GM19467 (cell line): ENCODE measurements at regions not wholly inside any gene's neighbourhood (a gene's known extent, or its start where the extent isn't known, plus 50 kb on each side); places are given as distances from the start of the nearest gene placed in this dataset.
"Not testable (repeated sequence)": the region's sequence is repeated elsewhere in the genome, so short reads cannot be mapped to it uniquely, and the experiment has no call there.

Experiments used
- ATAC-seq: cut with Tn5 transposase; IDR thresholded peaks from one replicate; pipeline ENCODE4 v1.9.1; 2021; ENCODE audit warnings: mild to moderate bottlenecking, moderate library complexity; ENCODE audit not compliant: unreplicated experiment

- no peak for ATAC-seq
Observed at GRCh38 chr7:80082213-80082612, 52.4 kb upstream of the GNAI1 start.

GRCh38 chr7:80078886-80079285 is 55.7 kb upstream of the GNAI1 start:
- ATAC-seq = no peak

- ATAC-seq = no peak
Observed at GRCh38 chr7:80078159-80078731, 56.4 kb upstream of the GNAI1 start.

- no peak for ATAC-seq
Observed at GRCh38 chr7:80070391-80070790, 64.2 kb upstream of the GNAI1 start.

GRCh38 chr7:80066639-80067038 is 68.0 kb upstream of the GNAI1 start:
- no peak for ATAC-seq

- no peak for ATAC-seq
Observed at GRCh38 chr7:80063834-80064233, 70.8 kb upstream of the GNAI1 start.

GRCh38 chr7:80060218-80060806 is 74.3 kb upstream of the GNAI1 start:
- ATAC-seq = no peak

GRCh38 chr7:80057488-80057887 is 77.1 kb upstream of the GNAI1 start:
- ATAC-seq = no peak

- no peak for ATAC-seq
Observed at GRCh38 chr7:80054356-80054755, 80.3 kb upstream of the GNAI1 start.

GRCh38 chr7:80053124-80053523 is 81.5 kb upstream of the GNAI1 start:
- no peak for ATAC-seq

GRCh38 chr7:80047856-80048459 is 86.7 kb upstream of the GNAI1 start:
- ATAC-seq = no peak

- ATAC-seq = no peak
Observed at GRCh38 chr7:80047032-80047431, 87.6 kb upstream of the GNAI1 start.

GRCh38 chr7:80044796-80045195 is 89.8 kb upstream of the GNAI1 start:
- no peak for ATAC-seq

GRCh38 chr7:80040752-80041151 is 93.9 kb upstream of the GNAI1 start:
- no peak for ATAC-seq

- no peak for ATAC-seq
Observed at GRCh38 chr7:80040335-80040734, 94.3 kb upstream of the GNAI1 start.

GRCh38 chr7:80039251-80039884 is 95.3 kb upstream of the GNAI1 start:
- ATAC-seq = no peak

GRCh38 chr7:80037689-80038088 is 96.9 kb upstream of the GNAI1 start:
- no peak for ATAC-seq

GRCh38 chr7:80036107-80036506 is 98.5 kb upstream of the GNAI1 start:
- ATAC-seq = no peak

GRCh38 chr7:80028717-80029116 is 105.9 kb upstream of the GNAI1 start:
- ATAC-seq = no peak

GRCh38 chr7:80027611-80028173 is 106.9 kb upstream of the GNAI1 start:
- no peak for ATAC-seq

- ATAC-seq = no peak
Observed at GRCh38 chr7:80026766-80027165, 107.9 kb upstream of the GNAI1 start.

- ATAC-seq = not testable (repeated sequence)
Observed at GRCh38 chr7:80020277-80020676, 114.4 kb upstream of the GNAI1 start.
